NCI-H748 (cell line): ENCODE measurements at regions not wholly inside any gene's neighbourhood (a gene's known extent, or its start where the extent isn't known, plus 50 kb on each side); places are given as distances from the start of the nearest gene placed in this dataset.
A peak's percentile ranks its signal among the peaks of the same experiment; 100 is the strongest.

Source experiments
- DNase-seq: peaks from one replicate; lab custom pipeline; 2025; ENCODE audit not compliant: unreplicated experiment; lab: John Stamatoyannopoulos, UW

DNA sequence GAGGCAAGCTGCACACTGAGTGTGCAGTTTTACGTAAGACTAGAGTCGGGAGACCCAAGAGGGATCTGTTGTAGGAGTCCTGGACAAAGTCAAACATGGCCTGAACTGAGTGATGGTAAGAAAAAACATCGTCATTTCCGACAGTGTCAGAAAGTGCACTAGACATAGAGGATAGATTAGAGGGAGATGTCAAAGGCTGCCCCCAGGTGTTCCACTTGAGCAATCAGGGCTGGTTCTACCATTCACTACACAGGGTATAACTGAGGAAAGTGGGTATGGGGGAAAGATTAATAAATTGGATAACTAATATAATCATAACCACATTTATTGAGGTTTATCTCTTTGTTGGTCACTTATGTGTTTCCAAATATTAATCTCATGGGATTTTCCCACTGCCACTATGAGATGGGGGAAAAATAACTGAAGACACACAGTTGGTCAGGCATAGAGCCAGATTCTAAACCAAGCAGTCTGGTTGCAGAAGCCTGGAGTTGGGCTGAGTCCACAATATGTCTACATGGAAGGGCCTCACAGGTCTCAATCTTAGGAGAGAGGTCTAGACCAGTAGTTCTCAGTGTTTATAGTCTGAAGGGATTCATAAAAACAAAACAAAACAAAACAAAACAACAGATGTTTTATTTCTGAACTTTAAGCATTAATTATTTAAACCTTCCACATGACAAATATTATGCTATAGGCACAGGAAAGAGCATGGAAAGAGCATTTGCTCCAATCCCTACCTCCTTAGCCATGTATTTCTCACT, 766.5 kb downstream of the NTRK3 start:
- DNase-seq: peak; percentile 8

DNA sequence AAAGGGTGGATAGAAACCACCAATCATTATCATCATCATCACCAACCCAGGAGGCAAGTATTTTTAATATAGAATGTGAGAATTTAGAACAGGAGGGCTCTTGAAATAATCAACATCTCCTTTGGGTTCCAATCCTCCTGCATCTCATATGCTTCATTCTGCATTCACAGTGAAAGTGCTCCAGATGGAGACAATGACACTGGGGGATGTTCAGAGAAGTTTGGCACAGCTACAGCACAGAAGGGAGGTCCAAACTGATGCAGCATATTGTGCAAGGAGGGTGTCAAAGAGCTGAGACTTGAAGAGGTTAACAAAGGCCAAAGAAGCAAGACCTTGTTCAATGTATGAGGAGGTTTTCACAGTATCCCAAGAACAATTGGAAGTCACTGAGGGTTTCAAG, 767.1 kb downstream of the NTRK3 start:
- DNase-seq: no peak

DNA sequence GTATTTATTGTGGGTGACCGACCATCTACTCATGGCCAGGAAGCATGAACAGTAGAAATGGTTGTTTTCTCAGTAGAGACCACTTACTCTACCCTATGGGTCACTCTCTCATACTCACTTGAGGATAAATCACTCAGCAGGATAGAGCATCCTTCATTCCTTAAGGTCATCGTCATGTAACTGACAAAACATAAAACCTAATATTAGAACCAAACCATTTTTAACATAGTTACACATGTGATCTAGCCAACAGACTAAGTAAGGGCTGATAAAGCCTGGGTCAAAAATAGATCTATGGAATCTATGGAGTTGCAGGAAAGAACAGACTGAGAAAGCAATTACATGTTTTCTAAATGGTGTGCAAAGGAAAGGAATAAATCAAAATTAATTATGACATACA, 769.1 kb downstream of the NTRK3 start:
- DNase-seq: no peak

GRCh38 chr15:87483468-87483867, 773.1 kb downstream of the NTRK3 start:
- no peak for DNase-seq

GRCh38 chr15:87481126-87481525, 775.4 kb downstream of the NTRK3 start:
- DNase-seq: no peak

- no peak for DNase-seq
Observed at GRCh38 chr15:87478687-87479072, 777.9 kb downstream of the NTRK3 start.

GRCh38 chr15:87477737-87478686, 778.5 kb downstream of the NTRK3 start:
- peak; percentile 82 for DNase-seq

DNA sequence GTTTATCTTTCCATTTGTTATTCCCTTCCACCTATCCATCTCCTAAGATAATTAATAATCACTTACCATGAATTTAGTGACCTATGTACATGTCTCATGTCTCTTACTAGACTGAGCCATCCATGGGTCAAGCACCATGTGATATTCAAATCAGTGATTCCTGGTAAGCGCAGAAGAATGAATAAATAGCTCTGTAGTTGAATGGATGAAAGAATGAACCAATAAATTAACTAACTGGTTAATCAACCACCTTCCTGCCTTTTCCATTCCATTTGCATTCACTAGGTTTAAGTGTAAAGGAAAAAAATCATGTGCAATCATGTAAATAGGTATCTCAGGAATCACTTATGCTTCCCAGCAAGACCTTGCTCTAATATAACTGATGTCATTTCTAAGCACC, 779.5 kb downstream of the NTRK3 start:
- DNase-seq: no peak

GRCh38 chr15:87470923-87471322, 785.6 kb downstream of the NTRK3 start:
- DNase-seq: no peak

DNA sequence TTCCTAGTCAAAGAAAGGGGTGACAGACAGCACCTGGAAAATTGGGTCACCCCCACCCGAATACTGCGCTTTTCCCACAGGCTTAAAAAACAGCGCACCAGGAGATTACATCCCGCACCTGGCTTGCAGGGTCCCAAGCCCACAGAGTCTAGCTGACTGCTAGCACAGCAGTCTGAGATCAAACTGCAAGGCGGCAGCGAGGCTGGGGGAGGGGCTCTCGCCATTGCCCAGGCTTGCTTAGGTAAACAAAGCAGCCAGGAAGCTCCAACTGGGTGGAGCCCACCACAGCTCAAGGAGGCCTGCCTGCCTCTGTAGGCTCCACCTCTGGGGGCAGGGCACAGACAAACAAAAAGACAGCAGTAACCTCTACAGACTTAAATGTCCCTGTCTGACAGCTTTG, 792.6 kb downstream of the NTRK3 start:
- DNase-seq: peak; percentile 78

GRCh38 chr15:87461631-87462030, 794.9 kb downstream of the NTRK3 start:
- no peak for DNase-seq

DNA sequence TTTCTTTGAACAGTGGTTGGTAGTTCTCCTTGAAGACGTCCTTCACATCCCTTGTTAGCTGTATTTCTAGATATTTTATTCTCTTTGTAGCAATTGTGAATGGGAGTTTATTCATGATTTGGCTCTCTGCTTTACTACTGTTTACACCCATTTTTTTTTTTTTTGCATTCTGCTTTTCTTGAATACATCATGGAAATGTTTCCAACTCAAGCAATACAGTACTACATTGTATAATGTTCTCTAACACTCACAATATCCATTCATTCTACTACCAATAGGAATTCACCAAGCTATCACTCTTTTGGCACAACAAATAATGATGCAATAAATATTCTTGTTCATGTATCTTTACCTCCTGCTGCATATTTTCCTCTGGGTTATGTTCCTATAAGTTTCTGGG, 801.7 kb downstream of the NTRK3 start:
- no peak for DNase-seq

GRCh38 chr15:87450314-87450713, 806.2 kb downstream of the NTRK3 start:
- DNase-seq: no peak

DNA sequence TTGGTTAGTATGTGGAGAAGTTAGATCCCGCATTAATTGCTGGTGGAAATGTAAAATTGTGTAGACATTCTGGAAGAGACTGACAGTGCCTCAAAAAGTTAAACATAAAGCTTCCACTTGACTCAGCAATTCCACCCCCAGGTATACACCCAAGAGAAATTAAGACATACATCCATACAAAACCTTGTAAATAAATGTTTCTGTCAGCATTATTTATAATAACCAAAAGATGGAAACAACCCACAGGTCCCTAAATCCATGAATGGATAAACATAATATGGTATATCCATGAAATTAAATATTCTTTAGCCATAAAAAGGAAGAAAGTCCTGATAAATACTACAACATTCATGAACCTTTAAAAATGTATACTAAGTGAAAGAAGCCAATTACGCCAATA, 817.4 kb downstream of the NTRK3 start:
- DNase-seq: no peak

GRCh38 chr15:87433871-87434270, 822.7 kb downstream of the NTRK3 start:
- DNase-seq: no peak

DNA sequence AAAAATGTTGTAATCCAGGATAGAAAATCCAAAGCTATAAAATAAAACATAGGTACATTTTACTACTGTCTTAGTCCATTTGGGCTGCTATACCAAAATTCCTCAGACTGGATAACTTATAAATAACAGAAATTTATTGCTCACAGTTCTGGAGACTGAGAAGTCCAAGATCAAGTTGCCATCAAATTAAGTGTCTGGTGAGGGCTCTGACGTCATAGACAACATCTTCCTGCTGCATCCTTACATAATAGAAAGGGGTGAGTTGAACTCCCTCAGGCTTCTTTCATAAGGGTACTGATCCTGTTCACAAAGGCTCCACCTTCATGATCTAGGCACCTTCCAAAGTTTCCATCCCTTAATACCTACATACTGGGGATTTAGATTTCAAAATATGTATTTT, 826.8 kb downstream of the NTRK3 start:
- DNase-seq: no peak

GRCh38 chr15:87420017-87420416, 836.5 kb downstream of the NTRK3 start:
- DNase-seq: no peak

- DNase-seq: no peak
Observed at GRCh38 chr15:87419344-87419743, 837.2 kb downstream of the NTRK3 start.

DNA sequence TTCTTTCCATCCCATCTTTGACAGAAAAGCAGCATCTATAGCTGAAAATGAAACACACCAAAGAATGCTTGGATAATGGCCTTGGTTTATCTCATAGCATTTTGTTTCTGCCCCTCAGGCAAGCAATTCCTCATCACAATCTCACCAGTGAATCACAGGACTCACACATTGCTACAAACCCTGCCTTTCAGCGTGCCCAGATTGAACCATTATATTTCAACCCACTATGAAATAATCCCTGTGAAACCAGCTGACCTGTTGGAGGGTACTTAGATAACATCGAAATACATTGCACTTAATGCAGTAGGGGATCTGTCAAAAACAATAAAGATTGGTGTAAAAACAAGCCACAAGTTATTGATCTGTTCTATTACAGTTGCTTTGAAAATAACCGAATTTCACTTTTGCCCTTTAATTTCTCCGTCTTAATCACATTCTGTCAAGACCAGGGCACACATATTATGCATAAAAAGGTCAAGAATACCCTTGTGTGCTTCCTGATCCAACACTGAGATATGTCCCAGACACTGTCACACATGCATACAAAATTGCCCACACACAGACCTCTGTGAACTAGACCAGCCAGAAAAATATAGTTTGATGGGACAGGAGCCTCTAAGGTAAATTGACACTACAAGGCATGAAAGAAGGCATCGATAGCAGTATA, 839.8 kb downstream of the NTRK3 start:
- no peak for DNase-seq

DNA sequence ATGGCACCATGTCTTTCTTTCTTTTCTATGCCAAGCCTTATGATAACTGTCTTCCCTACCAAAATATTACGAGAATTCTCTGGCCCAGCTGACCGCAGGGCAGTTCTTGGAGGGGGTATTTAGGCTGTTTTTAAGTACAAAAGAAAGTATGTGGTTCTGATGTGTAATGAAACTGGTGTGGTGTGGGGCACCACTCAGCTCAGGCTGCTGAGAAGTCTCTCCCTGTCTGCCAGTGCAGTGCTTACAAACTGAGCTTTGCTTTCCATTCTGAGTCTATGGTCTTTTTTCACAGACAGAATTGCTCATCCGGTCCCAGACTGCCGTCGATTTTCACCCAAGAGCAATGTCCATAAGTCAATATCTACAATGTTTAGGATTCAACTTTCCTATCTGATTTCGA, 847.6 kb downstream of the NTRK3 start:
- DNase-seq: no peak

GRCh38 chr15:87403973-87404372, 852.6 kb downstream of the NTRK3 start:
- no peak for DNase-seq

- DNase-seq: peak; percentile 4
Observed at GRCh38 chr15:87401973-87402372, 854.6 kb downstream of the NTRK3 start.
